Activated T-cell treated with anti-CD3 and anti-CD28 coated beads, Interleukin-2, amount 50 U/mL, for 4 hours (primary cell): ENCODE measurements at regions not wholly inside any gene's neighbourhood (a gene's known extent, or its start where the extent isn't known, plus 50 kb on each side); places are given as distances from the start of the nearest gene placed in this dataset.

Source experiments
- ATAC-seq, 2 donors: fragments of 200-7000 bp; cut with Tn5 transposase; one replicate each; pipeline ENCODE4 v1.10.0; 2021
- DNase-seq: peaks from one replicate; pipeline ENCODE4 v3.0.0-alpha.2; 2020
- H3K27me3 Mint-ChIP-seq: one replicate; pipeline ENCODE4 v1.8.0; 2021; ENCODE audit warnings: low read depth, mixed read lengths
- H3K36me3 Mint-ChIP-seq: one replicate; pipeline ENCODE4 v1.8.0; 2022; ENCODE audit warnings: mixed read lengths; ENCODE audit not compliant: insufficient read depth
- H3K4me1 Mint-ChIP-seq: one replicate; pipeline ENCODE4 v1.8.0; 2021; ENCODE audit warnings: low read depth, mixed read lengths
- H3K4me3 Mint-ChIP-seq: one replicate; pipeline ENCODE4 v1.8.0; 2021; ENCODE audit warnings: mild to moderate bottlenecking, moderate library complexity, mixed read lengths
- H3K9me3 Mint-ChIP-seq: one replicate; pipeline ENCODE4 v1.8.0; 2021; ENCODE audit warnings: mixed read lengths

DNA sequence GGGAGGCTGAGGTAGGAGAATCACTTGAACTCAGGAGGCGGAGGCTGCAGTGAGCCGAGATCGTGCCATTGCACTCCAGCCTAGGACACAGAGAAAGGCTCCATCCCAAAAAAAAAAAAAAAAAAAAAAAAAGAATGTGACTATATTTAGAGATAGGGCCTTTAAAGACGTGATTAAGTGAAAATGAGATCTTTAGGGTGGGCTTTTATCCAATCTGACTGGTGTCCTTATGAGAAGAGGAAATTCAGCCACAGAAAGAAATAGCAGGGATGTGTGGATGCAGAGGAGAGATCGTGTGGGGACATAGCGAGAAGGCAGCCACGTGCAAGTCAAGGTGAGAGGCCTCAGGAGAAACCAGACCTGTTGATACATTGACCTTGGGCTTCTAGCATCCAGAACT is 69.9 kb upstream of the ACSL3 start:
- H3K36me3 Mint-ChIP-seq, result no peaks in the 10 kb centered on the region
- no peaks in the 10 kb centered on the region for H3K9me3 Mint-ChIP-seq
- DNase-seq, result no peak
- peaks cover 12% of the 10 kb centered on the region for H3K4me1 Mint-ChIP-seq
- H3K4me3 Mint-ChIP-seq, result no peak overlapping the region
- no peaks in the 10 kb centered on the region for H3K27me3 Mint-ChIP-seq
- no peak for ATAC-seq

DNA sequence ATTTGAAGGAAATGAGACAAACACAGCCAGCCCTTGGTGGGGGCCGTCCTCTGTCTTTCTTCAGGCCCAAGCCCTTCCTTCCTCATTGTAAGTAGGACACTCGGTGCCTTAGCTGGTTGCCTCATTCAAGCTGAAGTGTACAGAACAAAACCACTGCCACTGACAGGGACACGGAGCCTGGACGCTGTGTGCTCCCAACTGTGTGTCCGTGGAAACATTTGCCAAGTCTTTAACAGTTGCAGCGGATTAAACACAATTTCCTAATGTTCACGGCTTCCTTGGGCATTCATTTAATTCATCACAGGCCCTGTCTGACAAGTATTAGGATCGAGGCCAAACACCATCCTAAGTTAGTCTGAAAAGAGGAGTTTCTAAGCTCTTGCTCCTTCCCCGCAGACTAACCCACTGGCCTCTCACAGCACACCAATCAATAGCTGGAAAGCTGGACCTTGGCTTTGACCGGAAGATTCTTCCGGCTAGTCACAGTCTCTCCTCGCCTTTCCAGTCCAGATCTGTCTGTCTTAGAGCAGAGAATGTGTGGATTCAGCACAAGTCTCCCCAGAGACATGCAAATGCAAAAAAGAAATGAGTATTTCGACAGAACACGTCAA is 68.7 kb upstream of the ACSL3 start:
- H3K36me3 Mint-ChIP-seq, result no peaks in the 10 kb centered on the region
- peaks cover 12% of the 10 kb centered on the region for H3K4me1 Mint-ChIP-seq
- H3K27me3 Mint-ChIP-seq, result no peaks in the 10 kb centered on the region
- ATAC-seq, result no peak
- no peaks in the 10 kb centered on the region for H3K9me3 Mint-ChIP-seq
- DNase-seq, result no peak
- no peak overlapping the region for H3K4me3 Mint-ChIP-seq

DNA sequence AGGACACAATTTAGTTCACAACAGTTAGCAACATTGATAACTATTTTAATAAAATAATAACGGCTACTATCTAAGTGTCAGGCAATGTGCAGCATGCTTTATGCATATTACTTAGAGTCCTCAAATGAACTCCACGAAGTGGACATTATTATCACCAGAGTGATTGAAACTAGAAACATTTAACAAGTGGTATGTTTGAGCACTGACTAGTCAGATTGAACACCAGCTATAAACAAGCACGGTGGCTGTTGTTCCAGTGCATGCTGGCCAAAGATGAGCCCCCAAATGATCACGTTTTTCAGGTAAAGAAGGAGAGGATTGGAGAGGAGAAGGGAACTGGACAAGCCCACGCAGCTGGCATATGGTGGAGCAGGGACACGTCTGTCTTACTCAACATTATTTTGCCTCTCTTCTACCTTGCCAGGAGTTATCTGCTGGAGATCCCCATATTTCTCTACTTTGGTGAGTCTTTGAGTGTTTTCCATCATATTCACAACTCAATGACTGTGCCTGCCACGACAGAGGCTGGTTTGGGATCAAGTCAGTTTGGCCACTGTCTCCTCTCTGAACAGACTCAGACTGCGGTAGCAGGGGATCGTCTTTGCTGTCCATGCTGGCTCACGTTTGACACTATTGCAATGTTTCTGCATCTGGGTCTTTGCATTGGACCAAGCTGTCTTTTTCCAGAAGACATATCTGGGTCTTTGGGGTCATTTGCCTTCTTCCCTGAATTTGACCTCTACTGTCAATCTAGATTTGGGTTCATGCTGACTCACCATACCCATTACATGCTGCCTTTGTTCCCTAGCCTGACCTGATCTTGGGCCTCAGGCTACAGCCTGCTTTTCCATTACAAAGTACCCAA is 66.0 kb upstream of the ACSL3 start:
- H3K4me1 Mint-ChIP-seq, result peaks cover 2% of the 10 kb centered on the region
- H3K27me3 Mint-ChIP-seq, result no peaks in the 10 kb centered on the region
- DNase-seq (no peak), ATAC-seq (no peak)
- H3K9me3 Mint-ChIP-seq, result no peaks in the 10 kb centered on the region
- no peaks in the 10 kb centered on the region for H3K36me3 Mint-ChIP-seq
- H3K4me3 Mint-ChIP-seq, result no peak overlapping the region

DNA sequence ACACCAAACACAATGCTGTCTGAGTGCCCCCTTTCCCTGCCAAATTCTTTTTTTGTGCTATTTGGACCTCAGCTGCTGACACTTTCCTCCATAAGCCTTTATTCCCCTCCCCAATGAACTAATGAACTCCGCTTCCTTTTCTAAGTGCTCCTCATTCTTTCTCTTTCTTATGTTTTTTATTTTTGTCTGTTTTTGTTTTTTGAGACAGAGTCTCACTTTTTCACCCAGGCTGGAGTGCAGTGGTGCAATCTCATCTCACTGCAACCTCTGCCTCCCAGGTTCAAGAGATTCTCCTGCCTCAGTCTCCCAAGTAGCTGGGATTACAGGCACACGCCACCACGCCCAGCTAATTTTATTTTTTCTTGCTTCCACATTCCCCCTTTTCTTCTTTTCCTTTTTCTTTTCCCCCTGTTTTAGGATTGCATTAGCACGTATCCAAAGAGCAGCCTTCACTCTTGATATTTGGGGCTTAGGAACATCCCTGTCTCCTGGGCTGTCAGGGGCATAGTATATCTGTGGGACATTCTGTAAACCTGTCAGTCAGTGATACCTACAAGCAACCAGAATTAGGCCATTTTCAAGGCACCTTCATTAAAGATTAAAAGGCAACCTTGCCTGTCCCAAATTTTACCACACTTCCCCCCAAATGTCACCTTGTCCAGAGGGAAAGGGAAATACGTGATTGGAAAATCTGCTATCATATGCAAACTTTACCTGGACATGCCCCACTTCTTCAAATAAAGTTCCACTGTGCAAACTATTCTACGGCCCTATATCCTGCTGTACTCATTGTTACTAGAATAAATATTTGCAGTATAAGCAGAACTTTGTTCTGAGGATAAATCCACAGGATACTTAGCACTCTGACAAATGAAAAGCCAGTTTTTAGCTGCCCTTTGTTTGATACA is 65.1 kb upstream of the ACSL3 start:
- Mint-ChIP-seq H3K4me1 (no peaks in the 10 kb centered on the region), H3K9me3 (no peaks in the 10 kb centered on the region), H3K36me3 (no peaks in the 10 kb centered on the region)

DNA sequence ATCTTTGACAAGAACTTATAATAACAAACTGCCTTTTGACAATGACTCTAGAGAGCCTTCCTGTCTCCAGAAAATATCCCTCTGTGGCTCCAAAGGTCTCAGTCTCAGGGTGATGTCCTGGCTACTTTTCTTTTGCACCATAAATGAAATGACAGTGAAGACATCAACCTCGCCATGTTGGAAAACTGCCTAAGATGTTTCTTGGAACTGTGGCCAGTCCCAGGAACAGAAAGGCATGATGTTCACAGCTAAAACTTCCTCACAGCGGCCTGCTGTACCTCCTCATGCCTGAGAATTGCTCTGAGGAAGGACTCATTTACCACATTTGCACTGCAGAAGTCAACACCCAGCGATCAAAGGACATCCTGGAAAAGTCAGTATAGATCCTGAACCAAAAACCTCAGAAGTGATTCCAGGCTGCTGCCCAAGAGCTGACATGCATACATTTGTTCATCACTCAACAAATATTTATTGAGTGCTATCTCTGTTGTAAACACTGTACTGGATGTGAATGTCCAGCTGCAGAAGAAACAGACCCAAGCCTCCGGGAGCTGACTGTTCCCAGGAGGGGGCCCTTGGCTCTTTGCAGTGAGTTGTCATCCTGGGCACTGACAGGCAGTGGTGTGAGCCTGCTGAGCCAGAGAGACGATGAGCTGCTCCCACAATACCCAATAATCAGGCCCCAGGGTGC is 64.3 kb upstream of the ACSL3 start:
- no peak for DNase-seq
- no peaks in the 10 kb centered on the region for H3K9me3 Mint-ChIP-seq
- no peaks in the 10 kb centered on the region for H3K27me3 Mint-ChIP-seq
- no peak for ATAC-seq
- no peaks in the 10 kb centered on the region for H3K36me3 Mint-ChIP-seq
- H3K4me1 Mint-ChIP-seq, result no peaks in the 10 kb centered on the region
- no peak overlapping the region for H3K4me3 Mint-ChIP-seq

More for the DNA sequence above, 65.1 kb upstream of the ACSL3 start:
- DNase-seq (no peak), ATAC-seq (no peak)
- no peaks in the 10 kb centered on the region for H3K27me3 Mint-ChIP-seq
- H3K4me3 Mint-ChIP-seq, result no peak overlapping the region

DNA sequence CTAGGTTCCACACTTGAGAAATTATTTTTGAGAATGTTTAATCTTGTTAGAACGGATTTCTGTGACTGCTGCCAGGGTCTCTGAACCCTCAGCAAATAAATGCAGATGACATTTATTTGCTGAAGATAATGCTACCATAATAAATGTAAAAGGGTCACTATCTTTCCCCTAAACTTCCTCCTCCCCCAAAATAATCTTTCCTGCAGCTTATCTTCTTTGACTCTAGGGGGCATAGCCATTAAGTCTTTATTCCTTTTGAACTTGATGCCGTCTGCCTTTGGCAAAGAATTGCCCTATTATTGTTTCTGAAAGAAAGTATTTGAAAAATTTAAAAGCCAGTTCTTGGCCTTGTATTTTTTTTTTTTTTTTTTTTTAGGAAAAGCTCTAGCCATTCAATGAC is 63.6 kb upstream of the ACSL3 start:
- no peaks in the 10 kb centered on the region for H3K27me3 Mint-ChIP-seq
- H3K9me3 Mint-ChIP-seq, result no peaks in the 10 kb centered on the region
- no peak for DNase-seq
- peak in 1 of 2 donors; percentile 30 for ATAC-seq
- no peaks in the 10 kb centered on the region for H3K4me1 Mint-ChIP-seq
- H3K4me3 Mint-ChIP-seq, result no peak overlapping the region
- no peaks in the 10 kb centered on the region for H3K36me3 Mint-ChIP-seq

DNA sequence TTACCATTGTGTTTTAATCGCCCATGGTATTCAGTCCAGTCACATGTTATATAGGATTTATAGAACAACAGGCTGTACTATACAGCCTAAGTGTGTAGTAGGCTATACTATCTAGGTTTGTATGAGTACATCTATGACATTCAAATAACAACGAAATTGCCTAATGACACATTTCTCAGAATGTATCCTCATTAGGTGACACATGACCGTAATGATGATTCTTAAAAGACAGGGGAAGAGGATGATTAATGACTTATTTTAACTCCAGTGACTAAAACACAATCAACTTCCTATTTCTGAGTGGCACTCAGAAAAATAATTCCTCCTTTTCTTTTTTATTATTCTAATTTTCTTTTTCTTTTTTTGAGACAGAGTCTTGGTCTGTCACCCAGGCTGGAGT is 63.0 kb upstream of the ACSL3 start:
- Mint-ChIP-seq H3K4me1 (no peaks in the 10 kb centered on the region), H3K4me3 (no peak overlapping the region), H3K9me3 (no peaks in the 10 kb centered on the region), H3K36me3 (no peaks in the 10 kb centered on the region), H3K27me3 (no peaks in the 10 kb centered on the region)
- DNase-seq (no peak), ATAC-seq (peak; percentile 56 to 67)

DNA sequence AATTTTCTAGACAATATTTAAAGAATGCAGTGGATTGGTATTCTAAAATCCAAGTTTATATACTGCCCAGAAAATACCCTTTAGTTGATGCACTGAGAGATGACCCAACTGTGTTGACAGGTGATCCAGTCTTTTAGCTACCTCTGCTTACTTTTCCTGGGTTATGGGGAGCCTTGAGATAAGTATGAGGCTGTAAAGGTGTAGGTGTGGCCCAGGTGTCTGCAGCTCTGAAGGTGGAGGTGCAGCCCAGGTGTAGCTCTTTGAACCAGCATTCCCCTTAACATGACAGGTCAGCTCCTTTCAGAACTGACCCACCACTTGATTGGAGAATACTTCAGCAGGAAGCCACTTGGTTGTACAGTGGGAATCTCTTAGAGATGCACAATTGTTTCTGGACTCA is 62.3 kb upstream of the ACSL3 start:
- DNase-seq (no peak), ATAC-seq (no peak)
- Mint-ChIP-seq H3K27me3 (no peaks in the 10 kb centered on the region), H3K4me1 (no peaks in the 10 kb centered on the region), H3K36me3 (no peaks in the 10 kb centered on the region), H3K4me3 (no peak overlapping the region), H3K9me3 (no peaks in the 10 kb centered on the region)

DNA sequence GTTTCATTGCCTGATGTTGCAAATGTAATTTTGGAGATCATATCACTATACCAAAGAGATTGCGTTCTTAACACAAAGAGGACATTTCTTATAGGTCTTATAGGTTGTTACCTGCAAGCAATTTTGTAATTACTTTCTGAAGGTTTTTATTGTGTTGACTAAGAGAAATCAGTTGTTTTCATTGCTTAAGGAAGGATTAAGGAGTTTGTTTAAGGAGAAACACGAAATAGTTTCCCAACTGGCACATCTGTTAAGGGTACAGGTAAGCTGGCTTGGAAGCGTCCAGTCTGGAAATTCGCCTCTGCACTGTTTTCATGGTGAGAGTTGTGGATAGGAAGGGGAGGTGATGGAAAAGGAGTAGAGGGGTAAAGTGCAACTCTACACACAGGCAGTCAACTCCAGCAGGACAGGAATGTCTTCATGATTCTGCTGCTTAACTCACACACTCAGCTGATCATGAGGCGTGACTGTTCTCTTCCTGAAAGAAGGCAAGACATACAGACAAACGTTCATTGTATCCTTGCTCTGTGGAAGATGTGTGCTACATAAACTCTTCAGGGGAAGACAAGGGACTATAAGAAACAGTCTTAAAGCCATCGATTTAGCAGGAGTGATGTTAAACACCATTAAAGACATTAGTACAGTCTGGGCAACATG is 61.4 kb upstream of the ACSL3 start:
- Mint-ChIP-seq H3K4me3 (no peak overlapping the region), H3K36me3 (no peaks in the 10 kb centered on the region), H3K27me3 (no peaks in the 10 kb centered on the region), H3K4me1 (no peaks in the 10 kb centered on the region), H3K9me3 (no peaks in the 10 kb centered on the region)
- no peak for ATAC-seq
- DNase-seq, result no peak

DNA sequence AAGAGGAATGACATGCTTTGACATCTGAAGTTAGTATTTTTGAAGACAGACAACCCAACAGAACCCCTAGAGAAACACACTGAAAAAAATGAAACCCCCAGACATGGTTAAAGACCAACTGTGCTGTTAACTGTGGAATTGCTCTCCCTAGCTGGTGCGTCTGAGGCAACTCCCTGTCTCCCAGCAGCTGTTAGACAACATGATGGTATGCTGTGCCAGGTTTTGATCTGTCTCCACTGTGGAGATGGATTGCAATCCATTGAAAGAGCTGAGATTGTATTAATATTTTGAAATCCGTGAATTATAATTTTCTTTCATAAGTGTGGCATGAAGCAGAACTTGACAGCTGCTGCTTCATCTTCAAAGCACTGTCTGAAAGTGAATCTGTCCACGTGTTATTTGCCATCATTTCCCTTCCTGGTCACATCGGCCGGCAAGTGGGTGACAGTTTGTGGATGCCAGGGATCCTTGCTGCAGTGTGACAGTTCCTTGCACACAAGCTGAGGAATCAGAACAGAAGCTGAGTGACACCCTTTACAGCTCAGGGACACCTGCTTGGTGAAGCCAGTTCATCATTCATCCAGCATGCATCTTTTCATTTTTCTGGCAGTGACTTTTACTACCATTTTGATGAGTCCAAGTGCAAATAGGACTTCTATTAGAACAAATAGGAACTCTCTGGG is 58.2 kb upstream of the ACSL3 start:
- Mint-ChIP-seq H3K9me3 (no peaks in the 10 kb centered on the region), H3K4me3 (no peak overlapping the region), H3K4me1 (no peaks in the 10 kb centered on the region), H3K36me3 (no peaks in the 10 kb centered on the region), H3K27me3 (no peaks in the 10 kb centered on the region)
- DNase-seq (no peak), ATAC-seq (no peak)

DNA sequence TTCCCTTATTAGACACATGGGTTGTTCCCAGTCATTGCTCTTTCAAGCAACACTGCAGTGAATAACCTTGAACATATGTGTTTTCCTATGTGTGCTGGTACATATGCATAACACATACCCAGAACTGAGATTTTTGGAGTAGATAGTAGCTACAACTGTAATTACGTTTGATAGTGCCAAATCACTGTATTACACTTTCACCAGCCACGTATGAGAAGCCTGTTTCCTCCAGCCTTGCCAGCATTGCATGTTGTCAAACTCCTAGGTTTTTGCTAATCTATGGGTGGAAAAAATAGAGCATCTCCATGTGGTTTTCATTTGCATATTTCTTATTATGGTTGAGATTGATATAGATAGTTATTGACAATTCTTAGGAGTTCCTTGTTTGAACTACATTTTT is 56.5 kb upstream of the ACSL3 start:
- Mint-ChIP-seq H3K36me3 (no peaks in the 10 kb centered on the region), H3K4me3 (no peak overlapping the region), H3K9me3 (no peaks in the 10 kb centered on the region), H3K27me3 (peaks cover 2% of the 10 kb centered on the region), H3K4me1 (no peaks in the 10 kb centered on the region)
- ATAC-seq, result no peak
- DNase-seq, result no peak

DNA sequence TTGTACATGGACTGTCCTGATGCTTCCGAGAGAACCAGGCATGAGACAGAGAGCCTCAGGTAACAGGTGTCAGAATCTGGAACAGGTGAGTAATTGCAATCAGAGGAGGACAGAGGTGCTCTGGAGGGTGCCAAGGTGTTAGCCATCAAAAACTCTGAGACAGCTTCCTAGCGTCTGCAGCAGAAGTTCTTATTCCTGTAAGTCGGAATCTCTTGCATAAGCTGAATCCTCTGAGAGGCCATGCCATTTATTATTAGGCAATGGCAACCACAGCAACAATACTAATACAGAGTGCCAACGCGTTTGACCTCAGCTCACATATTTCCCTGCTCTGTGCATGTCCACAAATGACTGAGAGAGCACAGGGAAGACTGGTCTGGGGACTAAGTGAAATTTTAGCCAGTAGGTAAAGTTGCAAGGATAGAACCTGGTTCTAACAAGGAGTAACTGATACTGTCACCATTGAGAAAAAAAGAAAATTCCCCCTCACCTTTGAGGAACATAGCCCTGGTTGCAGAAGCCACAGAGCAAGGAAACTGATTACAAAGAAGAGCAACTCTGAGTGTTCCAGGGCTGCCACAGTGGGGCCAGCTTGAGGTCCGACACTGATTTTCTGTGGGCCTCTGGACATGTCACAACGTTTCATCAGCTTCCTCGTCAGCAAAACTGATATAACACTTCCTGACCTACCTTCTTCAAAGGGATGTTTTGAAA is 55.1 kb upstream of the ACSL3 start:
- no peak overlapping the region for H3K4me3 Mint-ChIP-seq
- H3K9me3 Mint-ChIP-seq, result no peaks in the 10 kb centered on the region
- H3K27me3 Mint-ChIP-seq, result peaks cover 6% of the 10 kb centered on the region
- no peaks in the 10 kb centered on the region for H3K4me1 Mint-ChIP-seq
- DNase-seq (no peak), ATAC-seq (no peak)
- no peaks in the 10 kb centered on the region for H3K36me3 Mint-ChIP-seq
